ENCODE measurements at regions not wholly inside any gene's neighbourhood (a gene's known extent, or its start where the extent isn't known, plus 50 kb on each side); places are given as distances from the start of the nearest gene placed in this dataset.

- no peak for TF ChIP-seq EZH2 (IDR thresholded peaks at IDR 0.05; ENCODE audit: low read length)
- TF ChIP-seq, protein P1, sequence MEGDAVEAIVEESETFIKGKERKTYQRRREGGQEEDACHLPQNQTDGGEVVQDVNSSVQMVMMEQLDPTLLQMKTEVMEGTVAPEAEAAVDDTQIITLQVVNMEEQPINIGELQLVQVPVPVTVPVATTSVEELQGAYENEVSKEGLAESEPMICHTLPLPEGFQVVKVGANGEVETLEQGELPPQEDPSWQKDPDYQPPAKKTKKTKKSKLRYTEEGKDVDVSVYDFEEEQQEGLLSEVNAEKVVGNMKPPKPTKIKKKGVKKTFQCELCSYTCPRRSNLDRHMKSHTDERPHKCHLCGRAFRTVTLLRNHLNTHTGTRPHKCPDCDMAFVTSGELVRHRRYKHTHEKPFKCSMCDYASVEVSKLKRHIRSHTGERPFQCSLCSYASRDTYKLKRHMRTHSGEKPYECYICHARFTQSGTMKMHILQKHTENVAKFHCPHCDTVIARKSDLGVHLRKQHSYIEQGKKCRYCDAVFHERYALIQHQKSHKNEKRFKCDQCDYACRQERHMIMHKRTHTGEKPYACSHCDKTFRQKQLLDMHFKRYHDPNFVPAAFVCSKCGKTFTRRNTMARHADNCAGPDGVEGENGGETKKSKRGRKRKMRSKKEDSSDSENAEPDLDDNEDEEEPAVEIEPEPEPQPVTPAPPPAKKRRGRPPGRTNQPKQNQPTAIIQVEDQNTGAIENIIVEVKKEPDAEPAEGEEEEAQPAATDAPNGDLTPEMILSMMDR (optimal IDR thresholded peaks at IDR 0.05 in 1 of 3, IDR thresholded peaks at IDR 0.05 in 1 of 3, conservative IDR thresholded peaks at IDR 0.05 in 1 of 3; ENCODE audit: extremely low read depth in 1 of 3, insufficient read depth in 2 of 3, low read length in 3 of 3), result no peak
Observed at GRCh38 chr5:8945972-8946371, 599.9 kb downstream of the SEMA5A start.

Data from keratinocyte (primary cell).